ENCODE measurements at regions not wholly inside any gene's neighbourhood (a gene's known extent, or its start where the extent isn't known, plus 50 kb on each side); places are given as distances from the start of the nearest gene placed in this dataset.

DNA sequence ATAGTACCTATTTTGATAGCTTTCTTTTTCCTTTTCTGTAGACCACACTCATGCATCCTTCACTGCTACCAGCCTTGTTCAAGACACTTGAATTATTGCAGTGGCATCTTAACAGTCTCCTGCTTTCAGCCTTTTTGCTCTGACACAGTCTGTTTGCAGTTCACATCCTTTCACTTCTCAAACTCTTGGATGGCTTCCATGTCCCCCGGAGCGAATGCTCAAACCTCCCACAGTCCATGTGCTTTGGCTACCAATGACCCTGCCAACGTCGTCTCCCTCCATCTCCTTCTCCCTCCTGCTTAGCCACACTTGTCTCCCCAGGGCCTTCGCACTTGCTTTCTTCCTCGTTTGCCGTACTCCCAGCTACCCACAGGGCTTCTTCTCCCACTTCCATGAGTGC lies 270.0 kb upstream of the ZFP64 start:
- no peaks in the 10 kb centered on the region for H3K36me3 ChIP-seq (ENCODE audit: control insufficient read depth, insufficient read depth, low read length)
- H3K4ac ChIP-seq (ENCODE audit: low read depth, low read length) = no peak overlapping the region; the same call in 1 of the 2 replicates
- no peak overlapping the region for H2BK120ac ChIP-seq (ENCODE audit: low read depth, low read length)
- no peak overlapping the region for H3K9ac ChIP-seq (ENCODE audit: low read depth, low read length)
- intact Hi-C loops (cut with micrococcal nuclease) = no loop called here
- peaks cover 8% of the 10 kb centered on the region for H3K27me3 ChIP-seq (ENCODE audit: control insufficient read depth, insufficient read depth, low read length)
- H3K4me1 ChIP-seq (ENCODE audit: control insufficient read depth, insufficient read depth, low read length) = no peaks in the 10 kb centered on the region
- H2BK15ac ChIP-seq (ENCODE audit: low read depth, low read length) = no peak overlapping the region; the same call in 2 of the 3 replicates
- H4K5ac ChIP-seq (ENCODE audit: low read depth, low read length) = no peak overlapping the region
- H2AK5ac ChIP-seq (ENCODE audit: low read depth, low read length) = no peak overlapping the region
- POLR2A ChIA-PET (ENCODE audit: unreplicated experiment) = no interaction called here
- ATAC-seq (ENCODE audit: low read depth) = no peak
- H4K91ac ChIP-seq (ENCODE audit: insufficient read depth, low read depth, low read length) = no peak overlapping the region
- no peaks in the 10 kb centered on the region for H3K9me3 ChIP-seq (ENCODE audit: control insufficient read depth, insufficient read depth, low read length)
- H3K4me2 ChIP-seq (ENCODE audit: low read depth, low read length) = no peak overlapping the region
- H2BK5ac ChIP-seq (ENCODE audit: low read depth, low read length, poor library complexity, severe bottlenecking) = no peak overlapping the region
- H3K27ac ChIP-seq (ENCODE audit: insufficient read depth, low read length) = no peak overlapping the region
- in situ Hi-C loops (cut with MboI; ENCODE audit: low sequenced_read_pairs) = no loop called here
- H3K79me1 ChIP-seq (ENCODE audit: low read depth in 1 of 2, low read length in 2 of 2) = no peaks in the 10 kb centered on the region
- no peak for TF ChIP-seq CHD1 (IDR thresholded peaks at IDR 0.05; ENCODE audit: low read depth, low read length)
- no peak for TF ChIP-seq FOS (IDR thresholded peaks at IDR 0.05; ENCODE audit: low read depth, low read length)
- TF ChIP-seq, protein P1, sequence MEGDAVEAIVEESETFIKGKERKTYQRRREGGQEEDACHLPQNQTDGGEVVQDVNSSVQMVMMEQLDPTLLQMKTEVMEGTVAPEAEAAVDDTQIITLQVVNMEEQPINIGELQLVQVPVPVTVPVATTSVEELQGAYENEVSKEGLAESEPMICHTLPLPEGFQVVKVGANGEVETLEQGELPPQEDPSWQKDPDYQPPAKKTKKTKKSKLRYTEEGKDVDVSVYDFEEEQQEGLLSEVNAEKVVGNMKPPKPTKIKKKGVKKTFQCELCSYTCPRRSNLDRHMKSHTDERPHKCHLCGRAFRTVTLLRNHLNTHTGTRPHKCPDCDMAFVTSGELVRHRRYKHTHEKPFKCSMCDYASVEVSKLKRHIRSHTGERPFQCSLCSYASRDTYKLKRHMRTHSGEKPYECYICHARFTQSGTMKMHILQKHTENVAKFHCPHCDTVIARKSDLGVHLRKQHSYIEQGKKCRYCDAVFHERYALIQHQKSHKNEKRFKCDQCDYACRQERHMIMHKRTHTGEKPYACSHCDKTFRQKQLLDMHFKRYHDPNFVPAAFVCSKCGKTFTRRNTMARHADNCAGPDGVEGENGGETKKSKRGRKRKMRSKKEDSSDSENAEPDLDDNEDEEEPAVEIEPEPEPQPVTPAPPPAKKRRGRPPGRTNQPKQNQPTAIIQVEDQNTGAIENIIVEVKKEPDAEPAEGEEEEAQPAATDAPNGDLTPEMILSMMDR (conservative IDR thresholded peaks at IDR 0.05; ENCODE audit: low read depth, low read length) = no peak
- TF ChIP-seq NFE2L2 (IDR thresholded peaks at IDR 0.05; ENCODE audit: low read depth, low read length) = no peak
- no peak for TF ChIP-seq MAZ (IDR thresholded peaks at IDR 0.05; ENCODE audit: borderline replicate concordance, low read depth, low read length)
- no peak for TF ChIP-seq MAFK (IDR thresholded peaks at IDR 0.05; ENCODE audit: low read depth, low read length)
- no peak for TF ChIP-seq MXI1 (IDR thresholded peaks at IDR 0.05; ENCODE audit: borderline replicate concordance, low read depth, low read length)
- TF ChIP-seq, protein P2, sequence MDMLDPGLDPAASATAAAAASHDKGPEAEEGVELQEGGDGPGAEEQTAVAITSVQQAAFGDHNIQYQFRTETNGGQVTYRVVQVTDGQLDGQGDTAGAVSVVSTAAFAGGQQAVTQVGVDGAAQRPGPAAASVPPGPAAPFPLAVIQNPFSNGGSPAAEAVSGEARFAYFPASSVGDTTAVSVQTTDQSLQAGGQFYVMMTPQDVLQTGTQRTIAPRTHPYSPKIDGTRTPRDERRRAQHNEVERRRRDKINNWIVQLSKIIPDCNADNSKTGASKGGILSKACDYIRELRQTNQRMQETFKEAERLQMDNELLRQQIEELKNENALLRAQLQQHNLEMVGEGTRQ (IDR thresholded peaks at IDR 0.05; ENCODE audit: low read depth, low read length) = no peak
- TF ChIP-seq RCOR1 (IDR thresholded peaks at IDR 0.05; ENCODE audit: insufficient replicate concordance, low read length) = no peak
- TF ChIP-seq ELK1 (IDR thresholded peaks at IDR 0.05; ENCODE audit: borderline replicate concordance, low read depth, low read length) = no peak
- TF ChIP-seq RAD21 (IDR thresholded peaks at IDR 0.05; ENCODE audit: low read length) = no peak
- no peak for TF ChIP-seq POLR2A (IDR thresholded peaks at IDR 0.05; ENCODE audit: low read depth, low read length)
- TF ChIP-seq BHLHE40 (IDR thresholded peaks at IDR 0.05; ENCODE audit: low read depth, low read length) = no peak
- dilution Hi-C loops (cut with HindIII; ENCODE audit: low sequenced_read_pairs, unreplicated experiment) = no loop called here
- no peak overlapping the region for H4K8ac ChIP-seq (ENCODE audit: low read depth in 2 of 2, low read length in 2 of 2)
- WGBS, 2 experiments (ENCODE audit: extremely low coverage in 2 of 2, insufficient read length in 1 of 2) = 20% methylated on average over 1 of the region's 7 CpGs; no CpG with 5 or more reads in 1 of the 2 experiments
- H3K9me1 ChIP-seq (ENCODE audit: insufficient read depth, low read length) = no peaks in the 10 kb centered on the region
- no peak overlapping the region for H2AFZ ChIP-seq (replicated peaks; ENCODE audit: low read length, poor library complexity)
- H3K23ac ChIP-seq (ENCODE audit: low read depth, low read length) = no peak overlapping the region
- no peak for DNase-seq
- no peak overlapping the region for H2BK20ac ChIP-seq (ENCODE audit: low read depth, low read length)
- H4K20me1 ChIP-seq (ENCODE audit: insufficient read depth, low read length) = no peaks in the 10 kb centered on the region
- H3K4me3 ChIP-seq (ENCODE audit: insufficient read depth, low read depth, low read length) = no peak overlapping the region
- CTCF ChIA-PET = interaction anchor here (1.1 kb wide), 1 partner anchor 19 kb away, joined by 4 read pairs; no protein-coding TSS in a partner anchor
- BruUV-seq (replicated peaks) = no TSS peak
- H3K56ac ChIP-seq (ENCODE audit: extremely low read depth, insufficient read depth, low read length) = no peak overlapping the region
- no peak overlapping the region for H2AK9ac ChIP-seq (replicated peaks; ENCODE audit: low read depth, low read length, poor library complexity)
- no peak overlapping the region for H3K14ac ChIP-seq (replicated peaks; ENCODE audit: low read depth, low read length)
- no peak overlapping the region for H3K18ac ChIP-seq (ENCODE audit: low read depth, low read length)

Measured in IMR-90 (cell line).